H1 (cell line): ENCODE measurements at regions not wholly inside any gene's neighbourhood (a gene's known extent, or its start where the extent isn't known, plus 50 kb on each side); places are given as distances from the start of the nearest gene placed in this dataset.

Source experiments
- MAFK ChIP-seq: IDR thresholded peaks from 2 replicates; pipeline ENCODE4 v1.6.1; 2012; ENCODE audit warnings: low read depth, mild to moderate bottlenecking, improper control_type of control experiment, low read length
- POU5F1 ChIP-seq: IDR thresholded peaks from 2 replicates; pipeline ENCODE4 v1.6.1; 2011; ENCODE audit warnings: low read depth, mild to moderate bottlenecking, low read length, moderate library complexity

- TF ChIP-seq POU5F1 = no peak
- TF ChIP-seq MAFK = no peak
These were observed 252.4 kb downstream of the NUF2 start (continued) for GRCh38 chr1:163574119-163574518.
